ENCODE measurements at regions not wholly inside any gene's neighbourhood (a gene's known extent, or its start where the extent isn't known, plus 50 kb on each side); places are given as distances from the start of the nearest gene placed in this dataset.

DNA sequence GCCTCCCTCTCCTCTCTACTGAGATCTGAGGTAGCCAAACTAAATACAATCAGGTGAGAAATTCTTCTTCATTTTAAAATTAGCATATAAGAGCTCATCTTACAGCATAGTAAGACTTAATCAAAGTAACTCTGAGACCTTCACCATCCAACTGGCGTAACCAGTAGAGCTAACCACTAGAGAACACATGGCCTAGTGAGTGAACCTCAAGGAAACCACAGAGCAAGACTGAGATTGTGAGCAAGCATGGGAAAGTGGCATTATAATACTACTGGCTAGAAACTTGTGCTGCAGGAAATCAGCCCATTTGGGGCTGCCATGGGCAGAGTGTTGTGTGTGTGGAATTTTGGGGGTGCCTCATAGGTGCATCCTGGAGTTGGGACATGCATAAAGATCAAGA, 61.1 kb upstream of the SPHKAP start:
- Histone ChIP-seq H2BK12ac (ENCODE audit: low read length in 2 of 2) (no peak overlapping the region), H2BK15ac (ENCODE audit: low read depth, poor library complexity, severe bottlenecking) (no peak overlapping the region), H4K8ac (ENCODE audit: low read length) (no peak overlapping the region), H3K9me3 (ENCODE audit: control insufficient read depth, low read length) (no peaks in the 10 kb centered on the region), H3K36me3 (ENCODE audit: control insufficient read depth in 1 of 2, insufficient read depth in 2 of 2, low read depth in 1 of 2, low read length in 2 of 2) (no peaks in the 10 kb centered on the region), H3K23ac (ENCODE audit: low read length in 2 of 2) (no peak overlapping the region), H3K4ac (ENCODE audit: low read depth in 1 of 2, low read length in 2 of 2) (no peak overlapping the region), H3K18ac (ENCODE audit: low read depth in 1 of 2, low read length in 2 of 2) (no peak overlapping the region), H3K27ac (ENCODE audit: low read length, poor library complexity, severe bottlenecking) (no peak overlapping the region), H3K27me3 (ENCODE audit: control insufficient read depth in 1 of 2, insufficient read depth in 1 of 2, low read length in 2 of 2) (no peaks in the 10 kb centered on the region), H3K9ac (ENCODE audit: low read length) (no peak overlapping the region), H2BK120ac (ENCODE audit: low read depth, low read length) (no peak overlapping the region), H2AFZ (ENCODE audit: low read depth, low read length) (no peak overlapping the region), H2AK5ac (ENCODE audit: low read length, severe bottlenecking) (no peak overlapping the region), H2BK5ac (ENCODE audit: low read depth, low read length, poor library complexity, severe bottlenecking) (no peak overlapping the region), H3K14ac (ENCODE audit: low read length in 2 of 2) (no peak overlapping the region), H3K4me3 (ENCODE audit: insufficient read depth in 1 of 2, low read depth in 1 of 2, low read length in 2 of 2) (no peak overlapping the region), H3K79me1 (replicated peaks; ENCODE audit: low read length, poor library complexity, severe bottlenecking) (no peaks in the 10 kb centered on the region), H4K91ac (ENCODE audit: low read length) (no peak overlapping the region), H3K4me1 (ENCODE audit: control insufficient read depth, insufficient read depth, low read depth, low read length) (no peaks in the 10 kb centered on the region), H3K4me2 (ENCODE audit: low read length, poor library complexity, severe bottlenecking) (no peak overlapping the region)
- WGBS, result 60% methylated on average over 1 of the region's 1 CpG
- DNase-seq, result no peak

GRCh38 chr2:228239907-228240561, 58.5 kb upstream of the SPHKAP start:
- Histone ChIP-seq H2BK12ac (ENCODE audit: low read length in 2 of 2) (no peak overlapping the region), H3K36me3 (ENCODE audit: control insufficient read depth in 1 of 2, insufficient read depth in 2 of 2, low read depth in 1 of 2, low read length in 2 of 2) (no peaks in the 10 kb centered on the region), H3K14ac (ENCODE audit: low read length in 2 of 2) (no peak overlapping the region), H3K27me3 (ENCODE audit: control insufficient read depth in 1 of 2, insufficient read depth in 1 of 2, low read length in 2 of 2) (no peaks in the 10 kb centered on the region), H3K9me3 (ENCODE audit: control insufficient read depth, low read length) (no peaks in the 10 kb centered on the region), H2BK120ac (ENCODE audit: low read depth, low read length) (no peak overlapping the region), H3K4me2 (ENCODE audit: low read length, poor library complexity, severe bottlenecking) (no peak overlapping the region), H3K27ac (ENCODE audit: low read length, poor library complexity, severe bottlenecking) (no peak overlapping the region), H3K9ac (ENCODE audit: low read length) (no peak overlapping the region), H3K4me3 (ENCODE audit: insufficient read depth in 1 of 2, low read depth in 1 of 2, low read length in 2 of 2) (no peak overlapping the region), H2BK5ac (ENCODE audit: low read depth, low read length, poor library complexity, severe bottlenecking) (no peak overlapping the region), H4K91ac (ENCODE audit: low read length) (no peak overlapping the region), H3K79me1 (replicated peaks; ENCODE audit: low read length, poor library complexity, severe bottlenecking) (no peaks in the 10 kb centered on the region), H4K8ac (ENCODE audit: low read length) (no peak overlapping the region), H3K4me1 (ENCODE audit: control insufficient read depth, insufficient read depth, low read depth, low read length) (no peaks in the 10 kb centered on the region), H2AK5ac (ENCODE audit: low read length, severe bottlenecking) (no peak overlapping the region), H2BK15ac (ENCODE audit: low read depth, poor library complexity, severe bottlenecking) (no peak overlapping the region), H3K4ac (ENCODE audit: low read depth in 1 of 2, low read length in 2 of 2) (no peak overlapping the region), H3K23ac (ENCODE audit: low read length in 2 of 2) (no peak overlapping the region), H2AFZ (ENCODE audit: low read depth, low read length) (no peak overlapping the region), H3K18ac (ENCODE audit: low read depth in 1 of 2, low read length in 2 of 2) (no peak overlapping the region)
- no peak for DNase-seq
- WGBS, result 100% methylated on average over 1 of the region's 2 CpGs

- Histone ChIP-seq H3K27ac (ENCODE audit: low read length, poor library complexity, severe bottlenecking) (no peak overlapping the region), H4K91ac (ENCODE audit: low read length) (no peak overlapping the region), H3K4me3 (ENCODE audit: insufficient read depth in 1 of 2, low read depth in 1 of 2, low read length in 2 of 2) (no peak overlapping the region), H3K9me3 (ENCODE audit: control insufficient read depth, low read length) (no peaks in the 10 kb centered on the region), H2BK120ac (ENCODE audit: low read depth, low read length) (no peak overlapping the region), H4K8ac (ENCODE audit: low read length) (no peak overlapping the region), H3K4me1 (ENCODE audit: control insufficient read depth, insufficient read depth, low read depth, low read length) (no peaks in the 10 kb centered on the region), H3K18ac (ENCODE audit: low read depth in 1 of 2, low read length in 2 of 2) (no peak overlapping the region), H2BK15ac (ENCODE audit: low read depth, poor library complexity, severe bottlenecking) (no peak overlapping the region), H2AFZ (ENCODE audit: low read depth, low read length) (no peak overlapping the region), H3K4me2 (ENCODE audit: low read length, poor library complexity, severe bottlenecking) (no peak overlapping the region), H2AK5ac (ENCODE audit: low read length, severe bottlenecking) (no peak overlapping the region), H2BK12ac (ENCODE audit: low read length in 2 of 2) (no peak overlapping the region), H3K9ac (ENCODE audit: low read length) (no peak overlapping the region), H3K4ac (ENCODE audit: low read depth in 1 of 2, low read length in 2 of 2) (no peak overlapping the region), H3K14ac (ENCODE audit: low read length in 2 of 2) (no peak overlapping the region), H3K23ac (ENCODE audit: low read length in 2 of 2) (no peak overlapping the region), H3K79me1 (replicated peaks; ENCODE audit: low read length, poor library complexity, severe bottlenecking) (no peaks in the 10 kb centered on the region), H2BK5ac (ENCODE audit: low read depth, low read length, poor library complexity, severe bottlenecking) (no peak overlapping the region), H3K27me3 (ENCODE audit: control insufficient read depth in 1 of 2, insufficient read depth in 1 of 2, low read length in 2 of 2) (no peaks in the 10 kb centered on the region), H3K36me3 (ENCODE audit: control insufficient read depth in 1 of 2, insufficient read depth in 2 of 2, low read depth in 1 of 2, low read length in 2 of 2) (no peaks in the 10 kb centered on the region)
- no peak for DNase-seq
- 60% methylated on average over 1 of the region's 1 CpG for WGBS
Observed at GRCh38 chr2:228239207-228239906, 57.9 kb upstream of the SPHKAP start.

Measured in mesenchymal stem cell (in vitro differentiated cells and primary cell).